AG20443 (cell line): ENCODE measurements at regions not wholly inside any gene's neighbourhood (a gene's known extent, or its start where the extent isn't known, plus 50 kb on each side); places are given as distances from the start of the nearest gene placed in this dataset.
"Not testable (repeated sequence)": the region's sequence is repeated elsewhere in the genome, so short reads cannot be mapped to it uniquely, and the experiment has no call there.

Source experiments
- DNase-seq: peaks from one replicate; pipeline ENCODE4 v3.0.0; 2012; ENCODE audit warnings: low spot score, mixed read lengths

- DNase-seq: peak; percentile 7
These were observed 233.4 kb downstream of the PTN start for GRCh38 chr7:137110091-137110509.

GRCh38 chr7:137107802-137108201 lies 235.7 kb downstream of the PTN start:
- DNase-seq: not testable (repeated sequence)

- DNase-seq: not testable (repeated sequence)
These were observed 235.1 kb downstream of the CHRM2 start for GRCh38 chr7:137103526-137103925.

- no peak for DNase-seq
These were observed 228.7 kb downstream of the CHRM2 start for GRCh38 chr7:137097111-137097510.

DNA sequence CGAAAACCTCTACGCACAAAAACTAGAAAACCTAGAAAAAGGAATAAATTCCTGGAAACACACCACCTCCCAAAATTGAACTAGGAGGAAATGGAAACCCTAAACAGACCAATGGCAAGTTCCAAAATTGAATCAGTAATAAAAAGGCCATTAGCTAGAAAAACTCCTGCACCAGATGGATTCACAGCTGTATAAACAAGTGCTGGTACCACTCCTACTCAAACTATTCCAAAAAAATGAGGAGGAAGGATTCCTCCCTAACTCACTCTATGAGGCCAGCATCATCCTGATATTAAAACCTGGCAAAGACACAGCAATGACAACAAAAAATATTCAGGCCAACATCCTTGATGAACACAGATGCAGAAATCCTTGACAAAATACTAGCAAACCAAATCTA lies 228.2 kb downstream of the CHRM2 start:
- DNase-seq: no peak

GRCh38 chr7:137093198-137093597 lies 224.7 kb downstream of the CHRM2 start:
- DNase-seq: no peak

GRCh38 chr7:137091396-137091795 lies 222.9 kb downstream of the CHRM2 start:
- DNase-seq: no peak

- no peak for DNase-seq
These were observed 218.4 kb downstream of the CHRM2 start for GRCh38 chr7:137086896-137087295.

DNA sequence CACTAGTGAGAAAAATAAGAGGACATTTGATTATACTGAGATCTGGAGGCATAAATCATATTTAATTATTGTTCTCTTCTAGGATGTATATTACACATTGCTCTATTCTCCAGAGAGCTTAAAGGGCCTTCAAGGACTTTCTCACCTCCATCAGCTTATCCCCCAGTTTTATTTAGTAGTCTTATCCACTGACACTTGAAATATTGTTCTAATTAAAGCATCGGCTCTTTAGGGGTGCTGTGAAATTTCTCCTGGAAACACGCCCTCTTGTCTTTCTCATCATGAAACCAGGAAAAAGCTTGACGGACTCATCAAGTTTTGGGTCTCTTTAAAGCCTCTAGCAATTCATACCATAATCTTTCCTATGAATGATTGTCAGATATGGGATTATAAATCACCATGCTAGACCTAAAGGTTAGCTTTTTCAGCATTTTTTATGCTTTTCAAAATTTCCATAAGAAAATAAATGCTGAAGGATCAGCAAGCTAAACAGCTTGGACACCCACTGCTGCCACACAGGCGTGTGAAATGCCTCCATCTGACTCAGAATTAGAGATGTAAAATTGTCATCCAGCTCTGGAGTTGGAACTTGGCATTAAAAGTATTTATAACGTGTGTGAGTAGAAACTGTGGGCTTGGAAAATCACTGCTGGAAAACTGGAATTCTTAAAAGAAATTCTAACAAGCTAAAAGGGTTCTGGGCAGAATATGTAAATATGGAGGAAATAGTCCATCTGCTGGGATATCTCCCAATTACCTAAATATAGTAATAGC lies 216.3 kb downstream of the CHRM2 start:
- no peak for DNase-seq

- no peak for DNase-seq
These were observed 213.9 kb downstream of the CHRM2 start for GRCh38 chr7:137082391-137082790.

DNA sequence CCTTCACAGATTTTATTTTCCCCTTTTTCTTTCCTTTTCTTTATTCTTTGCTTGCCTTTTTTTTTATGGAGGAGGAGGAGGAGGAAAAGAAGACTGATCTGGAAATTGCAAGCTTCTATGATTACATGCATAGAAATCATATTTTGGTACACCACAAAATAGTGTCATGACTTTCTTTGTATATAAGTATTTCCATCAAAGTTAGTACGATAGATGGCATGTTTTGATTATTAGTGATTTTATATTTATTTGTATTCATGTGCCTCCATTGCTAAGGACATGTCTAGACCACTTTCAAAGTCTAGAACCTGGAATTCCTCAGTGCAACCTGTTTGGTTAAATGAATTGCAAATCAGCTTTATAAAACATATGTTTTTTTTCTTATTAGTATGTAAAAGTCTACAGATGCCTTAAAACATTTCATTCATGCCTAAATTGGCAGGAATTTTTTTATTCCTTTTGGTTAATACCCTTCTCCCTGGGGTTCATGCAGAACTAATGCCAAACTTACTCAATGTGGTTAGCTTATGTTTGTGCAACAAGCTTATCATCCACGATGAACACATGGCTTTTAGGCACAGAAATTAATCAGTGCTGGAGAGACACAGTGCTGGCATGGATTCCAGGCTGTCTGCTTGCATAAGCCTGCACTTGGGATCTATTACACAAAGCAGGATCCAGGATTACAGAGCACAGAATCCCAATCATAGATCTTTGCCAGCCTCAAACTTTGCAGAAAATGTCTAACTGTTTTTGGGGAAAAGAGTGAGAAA lies 213.1 kb downstream of the CHRM2 start:
- peak; percentile 74 for DNase-seq

DNA sequence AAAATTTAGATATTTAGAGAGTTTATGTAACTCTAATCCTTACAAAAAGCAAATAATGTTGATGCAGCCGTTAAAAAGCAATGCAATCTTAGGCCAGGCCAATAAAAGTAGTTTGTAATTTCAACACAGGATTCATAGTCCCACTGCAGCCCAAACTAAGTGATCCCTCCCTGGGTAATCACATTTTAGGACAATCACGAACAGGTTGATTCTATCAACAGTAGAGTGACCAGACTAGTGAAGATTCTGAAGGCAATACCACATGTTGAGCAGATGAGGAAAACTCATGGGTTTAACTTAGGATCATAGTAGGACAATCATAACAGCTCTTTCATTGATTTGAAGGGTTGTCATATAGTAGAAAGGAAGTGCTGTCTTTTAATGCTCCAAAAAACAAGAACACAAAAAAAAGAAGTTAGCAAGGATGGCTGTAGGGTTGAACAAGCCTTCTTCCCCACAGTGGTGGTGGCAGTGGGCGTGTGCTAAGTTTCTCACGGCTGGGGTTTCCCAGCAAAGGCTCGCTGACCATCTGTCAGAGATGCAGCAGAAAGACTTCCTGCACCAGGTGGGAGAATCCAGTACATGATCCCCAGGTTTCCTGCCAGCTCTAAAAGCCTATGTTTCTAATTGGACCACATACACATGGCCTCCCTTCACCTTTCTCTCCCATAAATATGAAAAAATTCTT lies 212.2 kb downstream of the CHRM2 start:
- no peak for DNase-seq

DNA sequence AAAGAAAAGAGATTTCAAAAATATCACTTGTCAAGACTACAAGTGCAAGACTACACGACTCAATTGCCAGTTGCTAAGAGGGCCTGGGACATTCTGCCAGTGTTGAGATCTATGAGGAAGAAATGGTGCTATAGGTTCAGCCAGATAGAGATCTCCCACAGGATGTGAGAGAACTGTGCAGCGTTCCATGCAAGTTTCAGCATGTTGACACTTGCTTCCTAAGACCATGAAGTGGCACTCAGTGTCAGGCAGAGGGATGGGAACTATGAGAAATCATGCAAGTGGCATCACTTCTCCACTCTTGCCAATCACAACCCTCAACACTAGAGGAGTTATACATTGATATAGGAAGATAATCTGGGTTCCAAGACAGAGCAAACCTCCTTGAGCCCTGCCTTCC lies 210.3 kb downstream of the CHRM2 start:
- no peak for DNase-seq

- peak; percentile 33 for DNase-seq
These were observed 206.1 kb downstream of the CHRM2 start for GRCh38 chr7:137074391-137075030.

DNA sequence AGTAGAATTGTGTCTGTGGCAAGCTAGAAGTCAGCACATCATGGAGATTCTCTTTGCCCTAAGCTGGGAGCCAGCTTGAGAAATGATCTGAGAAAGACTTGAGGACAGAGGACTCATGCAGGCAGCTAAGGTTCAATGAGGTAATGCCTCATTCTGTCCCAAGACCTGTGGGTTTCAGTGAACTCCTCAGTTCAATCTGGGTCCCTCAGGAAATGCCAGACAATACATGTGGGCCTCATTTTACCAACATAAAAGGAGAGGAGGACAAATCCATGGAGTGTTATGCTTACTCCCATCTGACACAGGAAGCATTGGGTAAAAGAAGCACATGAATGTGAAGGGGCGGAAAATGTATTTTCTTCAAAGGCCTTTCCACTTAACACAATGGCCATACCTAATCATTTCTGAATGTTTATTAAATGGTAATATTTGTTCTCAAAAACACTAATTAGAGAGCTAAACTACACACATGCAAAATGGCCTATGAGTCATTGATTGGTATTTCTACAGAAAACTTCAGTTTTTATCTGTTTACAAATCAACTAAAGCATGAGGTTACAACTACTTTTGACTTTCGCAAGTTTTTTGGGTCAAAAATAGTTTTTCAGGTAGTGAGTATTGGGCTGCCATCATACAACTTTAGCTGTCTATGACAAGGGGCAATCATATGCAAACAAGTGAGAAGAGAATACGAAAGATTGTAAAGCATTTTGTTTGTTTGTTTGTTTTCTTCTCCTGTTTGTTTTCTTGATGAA lies 205.3 kb downstream of the CHRM2 start:
- peak; percentile 29 for DNase-seq
